ENCODE measurements at regions not wholly inside any gene's neighbourhood (a gene's known extent, or its start where the extent isn't known, plus 50 kb on each side); places are given as distances from the start of the nearest gene placed in this dataset.
A peak's percentile ranks its signal among the peaks of the same experiment; 100 is the strongest.
"Not testable (repeated sequence)": the region's sequence is repeated elsewhere in the genome, so short reads cannot be mapped to it uniquely, and the experiment has no call there.

DNA sequence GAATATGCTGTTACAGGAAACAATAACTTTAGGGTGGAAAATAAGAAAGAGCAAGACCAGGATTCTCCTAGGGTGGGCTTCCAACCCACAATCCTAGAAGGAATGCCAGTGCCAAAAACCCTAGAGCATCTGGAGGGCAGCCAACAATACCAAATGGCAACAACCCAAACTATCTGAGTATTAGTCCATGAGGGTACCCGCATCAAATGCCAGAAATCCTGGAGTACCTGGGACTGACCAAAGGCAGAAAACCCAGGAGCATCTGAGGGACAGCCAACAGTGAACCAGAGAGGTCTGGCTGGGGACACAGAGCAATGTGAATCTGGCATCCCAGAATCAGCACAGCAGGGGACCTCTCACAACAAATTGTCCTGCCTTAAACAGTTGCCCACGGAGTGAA, 126.3 kb downstream of the SCG2 start:
- no peak for DNase-seq

GRCh38 chr2:223477318-223477717, 124.8 kb downstream of the SCG2 start:
- no peak for DNase-seq

- no peak for DNase-seq
These were observed 120.7 kb downstream of the SCG2 start for GRCh38 chr2:223481486-223481885.

GRCh38 chr2:223486751-223487150, 115.4 kb downstream of the SCG2 start:
- no peak for DNase-seq

GRCh38 chr2:223487214-223487846, 114.8 kb downstream of the SCG2 start:
- DNase-seq, result no peak

DNA sequence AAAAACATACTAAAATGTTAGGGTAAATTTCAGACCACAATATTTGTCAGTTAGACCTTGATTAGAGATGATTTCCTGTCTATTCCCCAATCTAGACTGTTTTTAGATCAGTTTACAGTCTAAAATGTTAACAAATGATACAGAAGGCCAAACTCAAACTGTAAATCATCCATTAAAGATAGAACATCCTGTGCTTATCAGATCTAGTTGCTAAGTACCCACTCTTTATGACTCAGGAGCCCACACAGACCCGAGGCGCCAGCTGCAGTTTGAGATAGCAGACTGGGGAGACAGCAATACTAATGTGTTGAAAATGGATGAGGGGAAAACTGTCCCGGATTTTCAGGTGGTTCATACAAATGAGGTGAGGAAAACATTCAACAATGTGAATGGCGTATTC, 113.3 kb downstream of the SCG2 start:
- DNase-seq, result no peak

DNA sequence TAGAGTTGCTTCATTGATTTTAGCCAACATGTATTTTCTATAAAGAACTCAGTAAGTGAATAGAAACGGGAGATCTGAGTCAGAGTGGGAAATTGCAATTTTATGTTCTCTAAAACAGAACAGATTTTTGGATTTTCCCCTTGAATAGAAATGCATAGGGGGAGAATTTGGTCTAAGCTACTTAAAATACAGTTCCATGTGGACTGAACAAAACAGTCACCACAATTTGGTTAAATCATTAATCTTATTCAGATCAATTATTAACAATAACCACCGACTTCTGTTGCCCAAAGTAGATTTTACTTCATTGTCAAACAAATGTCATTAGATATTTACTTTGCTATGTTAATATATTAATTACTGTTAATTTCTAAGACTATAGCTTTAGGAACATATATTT, 107.7 kb downstream of the SCG2 start:
- DNase-seq, result no peak

GRCh38 chr2:223494942-223495341, 107.2 kb downstream of the SCG2 start:
- DNase-seq, result no peak

DNA sequence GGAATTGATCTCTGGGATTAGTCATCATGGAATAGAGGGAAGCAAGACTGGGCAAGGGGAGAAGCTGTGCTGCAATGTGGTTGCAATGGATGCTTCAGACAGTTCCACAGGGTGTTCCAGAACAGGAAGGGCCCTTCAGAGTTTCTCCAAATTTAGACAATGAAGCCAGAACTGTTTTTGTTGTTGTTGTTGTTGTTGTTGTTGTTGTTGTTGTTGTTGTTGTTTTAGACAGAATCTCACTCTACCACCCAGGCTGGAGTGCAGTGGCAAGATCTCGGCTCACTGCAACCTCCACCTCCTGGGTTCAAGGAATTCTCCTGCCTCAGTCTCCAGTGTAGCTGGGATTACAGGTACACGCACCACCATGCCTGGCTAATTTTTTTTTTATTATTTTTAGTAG, 105.3 kb downstream of the SCG2 start:
- DNase-seq, result not testable (repeated sequence)

GRCh38 chr2:223500709-223501108, 101.5 kb downstream of the SCG2 start:
- peak; percentile 62 for DNase-seq

DNA sequence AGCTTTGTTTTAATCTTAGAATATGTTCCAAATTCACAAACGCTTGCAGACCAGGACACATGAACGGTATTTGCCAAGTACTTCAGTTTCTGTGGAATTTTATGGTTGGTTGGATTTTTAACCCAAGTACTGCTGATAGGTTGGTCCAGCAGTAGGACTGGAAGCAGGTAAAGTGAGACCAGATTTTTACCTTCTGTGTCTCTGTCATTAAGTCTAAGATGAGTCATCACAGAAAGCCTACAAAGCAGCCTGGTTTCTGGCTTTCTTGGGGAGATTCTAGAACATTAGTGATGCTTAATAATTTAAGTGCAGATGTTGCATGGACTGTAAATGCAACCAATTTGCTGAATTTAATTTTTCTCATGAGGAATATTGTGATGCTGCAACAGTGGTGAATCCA, 100.5 kb downstream of the SCG2 start:
- no peak for DNase-seq

GRCh38 chr2:223503746-223504145, 98.4 kb downstream of the SCG2 start:
- no peak for DNase-seq

DNA sequence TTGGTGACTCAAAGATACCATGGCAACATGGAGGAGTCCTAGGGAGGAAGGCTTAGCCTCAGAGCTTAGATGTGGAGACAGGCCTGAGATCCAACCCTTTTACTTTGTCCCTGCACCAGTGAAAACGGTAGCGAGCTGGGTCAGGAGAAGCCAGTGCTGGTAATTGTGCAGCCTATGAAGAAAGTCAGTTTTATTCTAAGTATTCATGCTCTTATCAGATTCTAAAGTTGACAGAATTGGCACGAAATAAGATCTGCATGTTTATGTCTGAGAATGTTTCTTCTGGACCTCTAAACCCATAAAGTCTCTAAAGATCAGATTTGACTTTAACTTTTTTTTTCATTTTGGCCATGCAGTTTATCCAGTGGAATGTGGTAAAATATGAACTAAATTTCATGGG, 93.8 kb downstream of the SCG2 start:
- DNase-seq, result no peak

- DNase-seq, result no peak
These were observed 91.4 kb downstream of the SCG2 start for GRCh38 chr2:223510713-223511112.

DNA sequence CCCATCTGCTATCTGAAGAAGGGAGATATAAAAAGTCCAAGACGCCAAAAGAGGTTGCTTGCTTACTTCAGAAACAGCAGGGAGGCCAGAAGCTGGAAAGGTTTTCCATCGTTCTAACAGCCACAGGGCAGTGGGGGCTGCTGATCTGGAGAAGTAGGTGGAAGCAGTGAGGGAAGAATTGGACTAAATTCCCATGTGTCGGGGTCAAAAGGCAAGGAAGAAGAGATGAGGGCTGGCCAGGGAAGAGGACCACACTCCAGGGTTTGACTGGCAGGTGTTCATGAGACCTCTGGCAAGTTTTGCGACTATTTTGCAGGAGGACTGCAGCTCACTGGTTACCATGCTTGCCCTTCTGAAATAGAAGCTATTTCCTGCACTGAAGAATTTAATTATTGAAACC, 91.0 kb downstream of the SCG2 start:
- no peak for DNase-seq

DNA sequence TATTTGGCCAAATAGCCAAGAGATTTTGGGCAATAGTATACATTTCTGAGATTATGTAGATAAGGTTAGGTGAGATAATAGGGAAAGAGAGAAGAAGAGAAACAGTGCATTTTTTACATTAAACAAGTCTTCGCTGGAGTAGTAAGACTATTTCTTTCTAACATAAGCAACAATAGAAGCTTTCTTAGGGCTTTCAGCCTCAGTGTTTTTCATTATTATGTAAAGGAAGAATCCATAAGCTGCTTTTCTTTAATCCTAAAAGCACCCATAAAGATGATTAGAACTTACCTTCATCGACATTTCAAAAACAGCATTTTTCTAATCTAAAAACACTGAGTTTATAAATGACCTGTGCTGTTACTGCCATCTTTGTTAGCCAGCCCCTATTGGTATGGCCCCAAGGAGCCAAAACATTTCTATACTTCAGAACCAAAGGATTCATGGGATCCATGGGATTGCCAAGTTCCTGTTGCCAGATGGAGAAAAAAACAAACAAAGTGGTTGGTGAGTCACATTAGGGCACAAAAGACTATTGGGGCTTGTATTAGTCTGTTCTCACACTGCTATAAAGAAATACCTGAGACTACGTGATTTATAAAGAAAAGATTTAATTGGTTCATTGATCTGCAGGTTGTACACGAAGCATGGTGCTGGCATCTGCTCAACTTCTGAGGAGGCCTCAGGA, 88.2 kb downstream of the SCG2 start:
- no peak for DNase-seq

DNA sequence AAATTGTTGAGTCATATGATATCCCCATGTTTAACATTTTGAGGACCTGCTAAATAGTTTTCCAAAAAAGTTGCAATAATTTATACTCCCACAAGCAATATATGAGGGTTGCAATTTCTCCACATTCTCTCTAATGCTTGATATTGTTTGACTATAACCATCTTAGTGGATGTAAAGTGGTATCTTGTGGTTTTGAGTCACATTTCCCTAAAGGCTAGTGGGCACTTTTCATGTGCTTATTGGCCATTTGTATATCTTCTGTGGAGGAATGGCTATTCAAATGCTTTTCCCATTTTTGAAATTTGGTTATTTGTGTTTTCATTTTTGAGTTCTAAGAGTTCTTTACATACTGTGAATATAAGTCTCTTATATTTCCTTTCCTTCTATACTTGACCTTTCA, 82.7 kb downstream of the SCG2 start:
- no peak for DNase-seq

DNA sequence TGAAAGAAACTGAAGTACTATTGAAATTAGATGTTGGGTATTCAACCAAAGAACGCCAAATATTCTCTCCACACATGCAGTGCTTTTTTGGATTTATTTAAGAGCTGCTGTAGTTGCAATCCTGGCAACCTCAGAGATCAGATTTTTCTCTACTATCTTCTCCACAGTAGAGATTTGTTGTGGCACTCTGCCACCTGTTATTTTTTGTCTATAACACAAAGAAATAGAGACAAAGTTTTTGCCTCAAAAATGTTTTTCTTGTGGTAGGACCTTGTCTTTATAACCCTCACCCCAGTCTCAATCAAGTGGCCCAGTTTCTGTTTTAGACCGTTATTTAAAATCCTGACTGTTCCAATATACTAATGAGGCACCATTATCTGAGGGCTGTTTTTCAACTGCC, 79.4 kb downstream of the SCG2 start:
- no peak for DNase-seq

- DNase-seq, result no peak
These were observed 78.6 kb downstream of the SCG2 start for GRCh38 chr2:223523551-223524001.

DNA sequence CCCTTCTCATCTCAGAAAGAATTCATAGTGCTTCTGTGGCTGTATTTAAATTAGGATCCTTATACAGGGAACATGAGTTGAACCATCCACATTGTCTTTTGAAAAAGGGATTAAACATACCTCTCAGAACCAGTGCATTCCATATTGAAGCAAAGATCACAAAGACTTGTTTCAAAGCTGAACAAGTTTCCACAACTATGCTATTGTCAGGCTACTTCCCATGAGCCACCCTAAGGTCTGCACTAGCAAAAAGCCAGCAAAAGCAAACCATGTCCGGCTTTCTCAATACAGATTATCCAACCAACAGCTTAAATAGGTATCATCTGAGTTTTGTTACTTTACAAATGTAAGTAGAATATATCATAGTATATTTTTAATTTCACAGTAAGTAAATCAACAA, 78.1 kb downstream of the SCG2 start:
- DNase-seq, result no peak

GRCh38 chr2:223526106-223526505, 76.1 kb downstream of the SCG2 start:
- DNase-seq, result no peak

DNA sequence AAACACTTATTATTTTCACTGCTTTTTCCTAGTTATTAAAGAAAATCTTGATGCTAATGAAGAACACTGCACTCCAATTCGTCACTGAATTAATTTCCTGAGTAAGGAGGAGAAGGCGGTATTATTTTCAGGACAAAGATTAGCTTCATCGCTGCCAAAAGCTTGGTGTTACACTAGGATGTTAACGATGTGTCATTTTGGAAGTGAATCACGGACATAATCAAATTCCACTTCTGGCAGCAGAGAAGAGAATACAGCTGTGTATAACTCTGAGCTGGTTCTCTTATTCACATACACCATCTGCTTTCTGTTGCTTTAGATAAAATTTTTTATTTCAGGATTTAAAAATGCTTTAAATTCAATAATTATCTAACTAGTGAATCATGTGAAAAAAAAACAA, 74.1 kb downstream of the SCG2 start:
- no peak for DNase-seq

DNA sequence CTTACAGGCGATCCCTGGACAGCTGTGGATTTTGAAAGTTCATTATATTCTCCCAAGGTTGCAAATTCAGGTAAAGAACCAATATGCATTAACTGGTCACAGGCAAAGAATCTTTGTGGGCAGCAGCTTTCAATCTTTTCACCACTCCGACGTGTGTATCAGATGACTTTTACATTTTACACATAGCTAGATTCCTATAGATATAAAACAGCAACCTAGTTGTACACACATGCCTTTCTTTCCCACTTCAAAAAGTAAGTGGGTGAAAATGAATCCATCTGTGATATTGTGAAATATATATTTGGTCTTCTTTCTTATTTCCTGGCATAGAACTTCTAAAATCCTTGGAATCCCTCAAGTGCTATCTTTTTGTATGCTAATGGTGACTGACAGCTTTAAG, 72.5 kb downstream of the SCG2 start:
- DNase-seq, result no peak

DNA sequence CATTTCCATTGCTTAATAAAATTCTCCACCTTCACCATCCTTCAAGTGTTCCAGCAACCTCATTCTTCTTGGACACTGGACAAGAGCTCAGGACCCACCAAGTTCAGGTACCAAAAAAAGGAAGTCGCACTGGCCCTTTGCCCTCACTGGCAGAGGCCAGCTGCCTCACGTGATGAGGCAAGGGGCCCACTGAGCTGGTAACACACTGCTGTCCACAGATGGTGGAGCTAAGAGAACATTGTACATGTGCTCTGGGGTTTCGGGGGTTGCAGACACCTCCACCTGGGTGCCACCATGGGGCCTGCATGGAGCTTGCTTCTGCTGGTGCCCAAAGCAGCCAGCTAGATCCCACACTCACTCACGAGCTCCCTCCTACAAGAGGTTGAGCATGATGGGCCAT, 71.3 kb downstream of the SCG2 start:
- DNase-seq, result no peak

- no peak for DNase-seq
These were observed 70.0 kb downstream of the SCG2 start for GRCh38 chr2:223532161-223532560.

Measured in NCI-H1694 treated with DMSO at 0.1 percent for 48 hours (cell line).